ENCODE measurements at regions not wholly inside any gene's neighbourhood (a gene's known extent, or its start where the extent isn't known, plus 50 kb on each side); places are given as distances from the start of the nearest gene placed in this dataset.

DNA sequence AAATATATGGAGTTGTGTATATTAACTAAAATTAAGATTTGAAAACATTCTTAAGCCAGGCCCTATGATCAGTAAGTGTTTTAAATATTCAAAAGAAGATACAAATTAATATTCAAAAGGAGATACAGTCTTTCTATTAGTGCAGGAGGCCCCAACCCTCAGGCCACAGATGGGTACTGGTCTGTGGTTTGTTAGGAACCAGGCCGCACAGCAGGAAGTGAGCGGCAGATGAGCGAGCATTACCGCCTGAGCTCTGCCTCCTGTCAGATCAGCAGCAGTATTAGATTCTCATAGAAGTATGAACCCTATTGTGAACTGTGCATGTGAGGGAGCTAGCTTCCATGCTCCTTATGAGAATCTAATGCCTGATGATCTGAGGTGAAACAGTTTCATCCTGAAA, 232.9 kb downstream of the FOXO1 start:
- H3K4me1 ChIP-seq (ENCODE audit: low read depth): no peaks in the 10 kb centered on the region
- DNase-seq (peak; percentile 38 to 68 (median 43)), ATAC-seq (peak; percentile 70)
- no peaks in the 10 kb centered on the region for H3K36me3 ChIP-seq (ENCODE audit: low read depth)
- intact Hi-C loops (cut with DNase I, micrococcal nuclease): no loop called here
- no peaks in the 10 kb centered on the region for H3K9me3 ChIP-seq
- no peak overlapping the region for H3K4me3 ChIP-seq
- TF ChIP-seq, protein P1, sequence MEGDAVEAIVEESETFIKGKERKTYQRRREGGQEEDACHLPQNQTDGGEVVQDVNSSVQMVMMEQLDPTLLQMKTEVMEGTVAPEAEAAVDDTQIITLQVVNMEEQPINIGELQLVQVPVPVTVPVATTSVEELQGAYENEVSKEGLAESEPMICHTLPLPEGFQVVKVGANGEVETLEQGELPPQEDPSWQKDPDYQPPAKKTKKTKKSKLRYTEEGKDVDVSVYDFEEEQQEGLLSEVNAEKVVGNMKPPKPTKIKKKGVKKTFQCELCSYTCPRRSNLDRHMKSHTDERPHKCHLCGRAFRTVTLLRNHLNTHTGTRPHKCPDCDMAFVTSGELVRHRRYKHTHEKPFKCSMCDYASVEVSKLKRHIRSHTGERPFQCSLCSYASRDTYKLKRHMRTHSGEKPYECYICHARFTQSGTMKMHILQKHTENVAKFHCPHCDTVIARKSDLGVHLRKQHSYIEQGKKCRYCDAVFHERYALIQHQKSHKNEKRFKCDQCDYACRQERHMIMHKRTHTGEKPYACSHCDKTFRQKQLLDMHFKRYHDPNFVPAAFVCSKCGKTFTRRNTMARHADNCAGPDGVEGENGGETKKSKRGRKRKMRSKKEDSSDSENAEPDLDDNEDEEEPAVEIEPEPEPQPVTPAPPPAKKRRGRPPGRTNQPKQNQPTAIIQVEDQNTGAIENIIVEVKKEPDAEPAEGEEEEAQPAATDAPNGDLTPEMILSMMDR (IDR thresholded peaks at IDR 0.05): no peak

DNA sequence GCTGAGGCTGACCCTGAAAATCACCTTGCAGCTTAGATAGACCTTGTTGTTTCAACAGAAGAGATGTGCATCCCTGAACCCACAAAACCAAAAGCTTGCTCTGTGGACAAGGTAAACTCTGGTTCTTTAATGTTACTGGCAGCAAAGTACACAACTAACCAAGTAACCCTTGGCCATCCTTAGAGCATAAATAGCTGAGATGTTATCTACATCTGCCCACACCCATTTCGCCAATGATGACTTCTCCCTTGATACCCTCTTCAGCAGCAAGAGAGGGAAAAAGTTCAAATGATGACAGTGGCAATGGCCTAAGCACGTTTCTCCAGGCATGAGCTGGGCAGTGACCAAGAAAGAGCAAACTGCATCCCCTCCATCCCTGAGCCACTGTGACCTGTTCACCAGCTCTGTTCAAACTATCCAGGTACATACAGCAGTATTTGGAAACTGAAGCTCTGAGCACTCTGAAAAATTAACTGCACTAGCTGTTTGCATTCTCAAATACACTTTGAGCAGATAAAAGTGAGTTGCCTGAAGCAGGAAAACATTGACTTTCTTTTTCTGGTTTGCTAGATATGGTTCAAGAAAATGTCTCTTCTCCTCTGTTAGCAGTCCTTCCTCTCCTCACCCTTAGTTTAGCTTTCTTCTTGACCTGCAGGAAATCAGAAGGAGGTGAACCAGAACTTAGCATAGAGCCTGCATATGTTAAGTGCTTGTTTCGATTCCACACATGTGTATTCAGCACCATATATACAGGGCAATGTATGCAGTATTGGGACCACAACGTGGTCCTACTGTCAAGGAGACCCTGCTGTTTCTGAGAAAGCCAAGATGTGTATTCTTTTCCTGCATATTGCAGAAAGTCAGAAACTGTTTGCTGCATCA, 231.7 kb downstream of the FOXO1 start:
- no peaks in the 10 kb centered on the region for H3K36me3 ChIP-seq (ENCODE audit: low read depth)
- TF ChIP-seq, protein P1 (IDR thresholded peaks at IDR 0.05): no peak
- ATAC-seq: peak; percentile 27
- no peaks in the 10 kb centered on the region for H3K9me3 ChIP-seq
- no peak for DNase-seq
- intact Hi-C loops (cut with DNase I, micrococcal nuclease): no loop called here
- H3K4me1 ChIP-seq (ENCODE audit: low read depth): no peaks in the 10 kb centered on the region
- no peak overlapping the region for H3K4me3 ChIP-seq

DNA sequence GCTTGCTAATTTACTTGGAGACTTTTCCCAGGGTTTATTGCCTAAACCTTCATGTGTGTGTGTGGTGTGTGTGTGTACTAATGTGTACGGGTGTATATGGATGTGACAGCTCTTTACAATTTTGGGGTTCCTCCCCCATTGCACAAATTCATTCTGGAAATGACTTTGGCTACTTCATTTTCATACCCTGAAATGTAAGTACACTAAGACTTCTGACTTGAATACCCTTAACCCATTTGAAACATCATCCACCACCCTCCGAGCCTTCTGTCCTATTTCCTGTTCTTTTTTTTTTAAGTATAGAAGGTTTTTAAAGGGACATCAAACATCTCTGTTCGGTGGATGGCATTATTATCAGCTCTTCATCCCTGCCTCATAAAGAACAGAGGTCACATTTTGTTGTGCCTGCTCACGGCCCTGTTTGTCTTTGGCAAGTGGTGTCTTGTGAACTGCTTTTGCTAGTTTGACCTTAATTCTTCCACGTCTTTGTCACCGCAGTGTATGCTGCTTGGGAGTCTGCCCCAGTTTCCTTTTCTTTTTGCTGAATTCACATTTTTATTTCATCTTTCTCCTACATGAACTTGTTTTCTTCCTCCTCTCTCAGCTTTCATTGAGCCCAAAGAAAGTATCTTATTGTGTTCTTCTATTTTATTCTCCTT, 228.3 kb downstream of the FOXO1 start:
- H3K36me3 ChIP-seq (ENCODE audit: low read depth): no peaks in the 10 kb centered on the region
- H3K9me3 ChIP-seq: no peaks in the 10 kb centered on the region
- no peak for ATAC-seq
- intact Hi-C loops (cut with DNase I, micrococcal nuclease): no loop called here
- no peak for DNase-seq
- H3K4me1 ChIP-seq (ENCODE audit: low read depth): peaks cover 4% of the 10 kb centered on the region
- H3K4me3 ChIP-seq: no peak overlapping the region
- TF ChIP-seq, protein P1 (IDR thresholded peaks at IDR 0.05): no peak

DNA sequence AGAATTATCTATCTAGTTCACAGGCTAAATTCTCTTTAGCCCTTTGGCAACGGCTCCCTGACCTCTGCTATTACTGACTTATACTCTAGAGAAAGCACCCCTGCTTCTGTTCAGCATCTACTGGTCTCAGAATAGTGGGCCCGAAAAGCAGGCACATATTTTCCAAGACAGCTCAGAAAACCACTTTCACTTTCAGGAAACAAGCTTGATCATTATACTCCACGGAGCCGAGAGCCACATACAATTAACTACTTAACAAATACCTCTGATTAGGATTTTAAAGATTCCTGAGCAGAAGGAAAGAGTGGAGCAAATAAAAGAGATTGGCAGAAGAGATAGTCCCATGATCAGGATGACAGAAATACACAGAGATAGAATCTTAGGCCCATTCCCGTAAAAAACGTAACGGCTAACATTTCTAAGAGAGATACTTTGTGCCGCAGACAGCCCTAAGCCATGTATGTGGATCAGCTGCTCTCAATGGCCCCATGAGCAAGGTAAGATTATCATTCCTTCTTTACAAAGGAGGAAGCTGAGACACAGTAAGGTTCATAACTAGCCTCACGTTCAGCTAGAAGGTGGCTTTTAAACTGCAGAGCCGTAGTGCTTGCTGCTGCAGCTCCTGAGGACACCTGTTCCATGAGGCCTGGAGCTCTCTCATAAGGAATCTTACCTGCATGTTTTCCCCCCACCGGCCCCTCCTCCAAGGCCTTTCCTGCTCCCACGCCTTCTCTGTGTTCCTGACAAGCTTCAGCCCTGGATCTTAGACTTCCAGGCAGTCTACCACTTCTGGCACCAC, 227.2 kb downstream of the FOXO1 start:
- Histone ChIP-seq H3K36me3 (ENCODE audit: low read depth) (no peaks in the 10 kb centered on the region), H3K4me3 (no peak overlapping the region), H3K9me3 (no peaks in the 10 kb centered on the region), H3K4me1 (ENCODE audit: low read depth) (peaks cover 4% of the 10 kb centered on the region)
- TF ChIP-seq, protein P1 (IDR thresholded peaks at IDR 0.05): no peak
- DNase-seq (no peak), ATAC-seq (peak; percentile 10)
- intact Hi-C loops (cut with DNase I, micrococcal nuclease): no loop called here

DNA sequence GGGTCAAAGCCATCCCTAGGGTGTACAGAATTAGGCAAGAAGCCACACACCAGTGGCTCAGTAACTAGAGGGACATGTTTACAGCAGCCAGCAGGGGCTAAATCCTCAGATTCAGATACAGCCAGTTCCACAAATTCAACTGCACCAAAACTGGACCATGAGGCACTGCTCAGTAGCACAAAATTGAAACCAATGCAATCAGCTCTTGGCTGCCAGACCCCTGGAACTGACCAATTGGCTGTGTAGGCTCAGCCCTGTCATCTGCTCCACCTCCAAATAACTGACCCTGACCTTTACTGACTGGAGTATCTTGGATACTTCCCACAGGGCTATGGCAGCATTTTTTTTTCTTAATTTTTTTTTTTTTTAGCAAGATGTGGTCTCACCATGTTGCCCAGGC, 226.5 kb downstream of the FOXO1 start:
- intact Hi-C loops (cut with DNase I, micrococcal nuclease): no loop called here
- no peak for ATAC-seq

More for the DNA sequence above, 226.5 kb downstream of the FOXO1 start:
- TF ChIP-seq, protein P1 (IDR thresholded peaks at IDR 0.05): no peak
- Histone ChIP-seq H3K9me3 (no peaks in the 10 kb centered on the region), H3K4me3 (no peak overlapping the region), H3K36me3 (ENCODE audit: low read depth) (no peaks in the 10 kb centered on the region), H3K4me1 (ENCODE audit: low read depth) (peaks cover 4% of the 10 kb centered on the region)
- no peak for DNase-seq

Data from mucosa of descending colon (tissue), 3 donors.